T-helper 1 cell treated with Interleukin-12 subunit alpha and Interleukin-12 subunit beta and Interleukin-4 antibody, amounts not matched to agents 30 ng/mL and 1 ng/mL, for 36 hours (primary cell): ENCODE measurements at regions not wholly inside any gene's neighbourhood (a gene's known extent, or its start where the extent isn't known, plus 50 kb on each side); places are given as distances from the start of the nearest gene placed in this dataset.
"Not testable (repeated sequence)": the region's sequence is repeated elsewhere in the genome, so short reads cannot be mapped to it uniquely, and the experiment has no call there.

ENCODE experiments used
- intact Hi-C: fragments of 100-400 bp; cut with micrococcal nuclease; formaldehyde crosslinking; loops from one replicate; pipeline ENCODE4 v1.15.1; 2024

GRCh38 chr5:88092958-88093605, 175.6 kb downstream of the TMEM161B start:
- intact Hi-C loops: no loop called here

- intact Hi-C loops: no loop called here
Measured at GRCh38 chr5:88092358-88092757, 176.3 kb downstream of the TMEM161B start.

GRCh38 chr5:88090506-88090905, 178.1 kb downstream of the TMEM161B start:
- intact Hi-C loops: no loop called here

DNA sequence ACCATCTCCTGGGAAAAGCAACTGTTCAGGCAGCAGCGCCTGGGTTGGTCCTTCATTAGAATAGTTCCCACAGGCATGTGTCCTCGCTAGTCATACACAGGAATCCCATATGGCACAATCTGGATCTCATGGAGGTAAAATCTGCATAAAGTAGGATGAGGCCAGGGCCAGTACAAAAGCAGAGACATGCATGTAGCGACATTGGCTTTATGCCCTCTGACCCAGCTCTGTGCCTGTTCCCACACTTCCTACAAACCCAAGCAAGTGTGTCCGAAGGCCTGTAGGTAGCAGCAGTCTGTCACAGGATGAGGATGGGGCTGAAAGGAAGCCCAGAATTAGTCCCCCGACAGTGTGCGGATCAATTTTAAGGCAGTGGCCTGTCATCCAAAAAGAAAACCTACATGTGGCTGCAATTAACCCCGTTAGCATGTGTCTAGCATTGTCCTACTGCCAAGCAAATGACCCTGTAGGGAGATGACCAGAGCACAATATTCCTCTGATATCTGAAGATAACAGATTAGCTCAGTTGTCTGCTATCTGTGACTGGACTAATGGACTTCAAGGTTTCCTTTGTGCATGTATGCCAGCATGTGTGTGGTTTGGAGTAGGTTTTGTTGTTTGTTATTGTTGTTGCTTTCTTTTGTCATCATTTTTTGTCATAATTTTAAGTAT, 178.8 kb downstream of the TMEM161B start:
- intact Hi-C loops: no loop called here

GRCh38 chr5:88085462-88085861, 183.2 kb downstream of the TMEM161B start:
- intact Hi-C loops: no loop called here

GRCh38 chr5:88081877-88082276, 186.8 kb downstream of the TMEM161B start:
- intact Hi-C loops: no loop called here

GRCh38 chr5:88063813-88064212, 204.8 kb downstream of the TMEM161B start:
- intact Hi-C loops: no loop called here

DNA sequence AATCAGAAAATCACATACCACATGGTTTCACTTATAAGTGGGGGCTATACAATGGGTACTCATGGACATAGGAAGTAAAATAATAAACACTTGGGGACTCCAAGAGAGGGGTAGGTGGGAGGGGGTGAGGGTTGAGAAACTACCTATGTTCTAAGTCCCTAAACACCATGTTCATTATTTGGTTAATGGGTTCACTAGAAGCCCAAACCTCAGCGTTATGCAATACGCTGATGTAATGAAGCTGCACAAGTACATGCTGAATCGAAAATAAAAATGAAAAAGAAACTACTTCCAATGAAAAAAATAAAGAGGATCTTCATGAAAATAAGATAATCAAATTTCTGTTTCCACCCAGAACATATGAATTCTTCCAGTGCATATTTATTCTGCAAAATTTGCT, 208.5 kb downstream of the TMEM161B start:
- intact Hi-C loops: no loop called here

- intact Hi-C loops: no loop called here
Measured at GRCh38 chr5:88058625-88059024, 210.0 kb downstream of the TMEM161B start.

GRCh38 chr5:88052468-88052867, 216.2 kb downstream of the TMEM161B start:
- intact Hi-C loops: not testable (repeated sequence)

DNA sequence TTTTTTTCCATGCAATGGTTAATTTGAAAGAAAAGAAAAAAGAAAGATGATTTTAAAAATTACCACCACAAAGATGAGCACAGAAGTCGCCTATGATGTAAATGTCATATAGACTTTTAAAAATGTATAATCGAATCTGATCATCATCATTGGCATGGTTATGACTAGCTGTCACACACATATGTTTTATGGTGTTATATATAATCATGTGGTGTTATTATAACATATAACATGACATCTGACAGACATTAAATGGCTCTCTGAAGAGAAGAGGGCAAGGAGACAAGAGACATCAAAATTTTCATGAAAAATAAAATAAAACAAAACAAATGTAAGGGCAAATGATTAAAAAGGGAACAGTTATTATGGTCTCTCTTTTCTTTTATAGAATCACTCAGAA, 217.5 kb downstream of the TMEM161B start:
- intact Hi-C loops: no loop called here

GRCh38 chr5:88049737-88050136, 218.9 kb downstream of the TMEM161B start:
- intact Hi-C loops: no loop called here

- intact Hi-C loops: no loop called here
Measured at GRCh38 chr5:88049156-88049555, 219.5 kb downstream of the TMEM161B start.

DNA sequence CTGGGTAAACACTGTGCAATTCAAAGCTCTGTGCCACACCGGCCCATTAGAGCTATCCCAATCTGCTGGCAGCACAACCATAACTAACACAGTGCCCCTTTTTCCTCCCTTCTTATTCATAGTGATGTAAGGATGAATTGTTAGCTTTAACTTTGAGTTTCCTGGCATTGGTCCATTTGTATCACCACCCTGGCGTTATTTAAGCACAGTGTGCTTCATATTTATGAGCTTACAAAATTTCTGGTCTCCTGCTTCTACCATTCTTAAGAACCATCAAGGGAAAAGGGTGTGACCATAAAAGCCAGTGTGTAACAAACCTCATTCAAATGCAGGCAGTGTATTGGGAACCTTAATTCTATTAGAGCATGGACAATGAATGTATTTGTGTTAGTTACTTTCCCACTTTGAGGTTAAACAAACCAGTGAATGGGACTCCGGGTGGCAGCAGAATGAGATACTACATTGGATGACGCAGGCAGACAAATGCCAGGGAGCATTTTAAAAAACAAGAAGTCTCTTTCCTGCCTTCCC, 222.6 kb downstream of the TMEM161B start:
- intact Hi-C loops: no loop called here

DNA sequence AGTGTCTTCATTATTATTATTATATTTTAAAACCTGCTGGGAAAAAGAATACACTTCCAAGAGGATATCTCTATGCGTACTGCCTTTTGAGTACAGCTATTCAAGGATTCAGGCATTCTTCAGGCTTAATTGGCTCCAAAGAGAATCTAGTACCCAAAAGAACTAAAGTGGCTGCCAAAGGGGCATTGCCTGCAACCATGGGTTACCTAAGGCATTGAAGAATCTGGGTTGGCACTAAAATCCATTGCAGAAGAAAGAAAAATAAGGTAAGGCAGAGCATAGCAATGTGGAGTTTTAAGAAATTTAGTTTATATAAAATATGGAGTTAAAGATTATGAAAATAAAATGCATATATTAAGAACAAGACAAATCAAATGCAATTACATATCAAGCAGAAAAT, 223.5 kb downstream of the TMEM161B start:
- intact Hi-C loops: no loop called here

- intact Hi-C loops: no loop called here
Measured at GRCh38 chr5:88034520-88034919, 234.1 kb downstream of the TMEM161B start.

GRCh38 chr5:88033191-88033590, 235.5 kb downstream of the TMEM161B start:
- intact Hi-C loops: no loop called here

- intact Hi-C loops: no loop called here
Measured at GRCh38 chr5:88029011-88029410, 239.6 kb downstream of the TMEM161B start.

GRCh38 chr5:88021141-88021540, 247.5 kb downstream of the TMEM161B start:
- intact Hi-C loops: no loop called here

- intact Hi-C loops: not testable (repeated sequence)
Measured at GRCh38 chr5:88014984-88015383, 253.7 kb downstream of the TMEM161B start.

- intact Hi-C loops: no loop called here
Measured at GRCh38 chr5:88000877-88001276, 267.8 kb downstream of the TMEM161B start.

DNA sequence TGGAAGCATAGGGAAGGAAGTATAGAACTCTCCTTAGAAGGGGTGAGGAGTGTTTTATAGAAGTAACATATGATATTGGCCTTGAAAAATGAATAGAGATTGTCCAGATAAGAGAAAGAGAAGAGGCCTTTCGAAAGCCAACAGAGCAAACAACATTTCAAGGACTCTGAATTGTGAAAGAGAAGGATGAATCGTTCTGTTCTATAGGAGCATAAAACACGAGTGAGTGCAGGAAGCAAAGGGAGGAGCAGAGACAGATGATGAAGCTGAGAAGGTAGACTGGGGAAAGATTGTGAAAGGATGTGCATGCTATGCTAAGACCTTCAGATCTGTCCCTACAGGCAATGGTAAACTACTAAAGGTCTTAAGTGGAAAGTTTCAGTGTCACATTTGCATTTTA, 271.0 kb downstream of the TMEM161B start:
- intact Hi-C loops: no loop called here

DNA sequence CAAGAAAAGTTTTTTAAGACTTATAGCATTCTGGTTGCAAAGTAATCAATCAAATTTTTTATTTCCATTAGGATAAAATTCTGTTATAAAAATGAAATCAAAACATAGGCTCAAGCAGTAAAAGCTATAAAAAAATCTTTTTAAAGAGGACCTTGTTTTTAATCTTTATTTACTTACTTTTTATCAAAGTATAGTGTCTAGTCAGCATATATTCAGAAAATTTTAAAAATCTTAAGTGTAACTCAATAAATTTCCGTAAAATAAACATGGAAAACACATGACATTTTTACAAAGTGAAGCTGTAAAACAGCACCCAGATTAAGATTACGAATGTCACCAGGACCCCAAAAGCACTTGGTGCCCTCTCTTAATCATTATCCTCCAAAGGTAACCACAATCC, 302.4 kb downstream of the TMEM161B start:
- intact Hi-C loops: no loop called here
